Stomach (tissue), 4 donors: ENCODE measurements at regions not wholly inside any gene's neighbourhood (a gene's known extent, or its start where the extent isn't known, plus 50 kb on each side); places are given as distances from the start of the nearest gene placed in this dataset.

Experiments
- EP300 ChIP-seq: sonication (generic); formaldehyde crosslinking; IDR thresholded peaks from one replicate; pipeline ENCODE4 v1.6.1; 2017; ENCODE audit warnings: antibody characterized with exemption
- POLR2AphosphoS5 ChIP-seq, 3 donors: sonication (generic); formaldehyde crosslinking; IDR thresholded peaks; one replicate each; pipeline ENCODE4 v1.6.1; 2016; ENCODE audit warnings: antibody characterized with exemption in 3 of 3
- TF ChIP-seq, protein P1 (sequence below), 7 experiments: fragments of 450-650 bp in 4 of 7; fragments of 200-600 bp in 3 of 7; sonication (generic) in 3 of 7; IDR thresholded peaks; one replicate each; pipeline ENCODE4 v1.5.1; 2016 to 2019; ENCODE audit warnings: antibody characterized with exemption in 7 of 7, control low read depth in 2 of 7, mild to moderate bottlenecking in 1 of 7

DNA sequence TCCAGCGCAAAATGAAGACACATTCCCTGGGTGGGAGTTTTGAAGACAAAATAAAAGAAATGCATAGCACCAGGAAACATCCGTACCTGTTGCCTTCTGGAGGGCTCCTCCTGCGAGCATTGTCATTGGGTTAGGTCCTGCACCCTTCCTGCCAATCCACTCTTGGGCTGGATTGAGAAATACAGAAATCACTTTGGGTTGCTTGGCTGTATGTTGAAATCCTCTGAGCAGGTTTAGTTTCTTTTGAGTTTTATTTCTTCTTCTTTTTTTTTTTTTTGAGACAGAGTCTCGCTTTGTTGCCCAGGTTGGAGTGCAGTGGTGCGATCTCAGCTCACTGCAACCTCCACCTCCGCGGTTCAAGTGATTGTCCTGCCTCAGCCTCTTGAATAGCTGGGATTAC lies 67.6 kb downstream of the ARF6 start:
- TF ChIP-seq, protein P1, sequence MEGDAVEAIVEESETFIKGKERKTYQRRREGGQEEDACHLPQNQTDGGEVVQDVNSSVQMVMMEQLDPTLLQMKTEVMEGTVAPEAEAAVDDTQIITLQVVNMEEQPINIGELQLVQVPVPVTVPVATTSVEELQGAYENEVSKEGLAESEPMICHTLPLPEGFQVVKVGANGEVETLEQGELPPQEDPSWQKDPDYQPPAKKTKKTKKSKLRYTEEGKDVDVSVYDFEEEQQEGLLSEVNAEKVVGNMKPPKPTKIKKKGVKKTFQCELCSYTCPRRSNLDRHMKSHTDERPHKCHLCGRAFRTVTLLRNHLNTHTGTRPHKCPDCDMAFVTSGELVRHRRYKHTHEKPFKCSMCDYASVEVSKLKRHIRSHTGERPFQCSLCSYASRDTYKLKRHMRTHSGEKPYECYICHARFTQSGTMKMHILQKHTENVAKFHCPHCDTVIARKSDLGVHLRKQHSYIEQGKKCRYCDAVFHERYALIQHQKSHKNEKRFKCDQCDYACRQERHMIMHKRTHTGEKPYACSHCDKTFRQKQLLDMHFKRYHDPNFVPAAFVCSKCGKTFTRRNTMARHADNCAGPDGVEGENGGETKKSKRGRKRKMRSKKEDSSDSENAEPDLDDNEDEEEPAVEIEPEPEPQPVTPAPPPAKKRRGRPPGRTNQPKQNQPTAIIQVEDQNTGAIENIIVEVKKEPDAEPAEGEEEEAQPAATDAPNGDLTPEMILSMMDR (IDR thresholded peaks at IDR 0.05), result no peak
- TF ChIP-seq POLR2AphosphoS5 (IDR thresholded peaks at IDR 0.05), result no peak
- TF ChIP-seq EP300, result no peak
